ENCODE measurements at regions not wholly inside any gene's neighbourhood (a gene's known extent, or its start where the extent isn't known, plus 50 kb on each side); places are given as distances from the start of the nearest gene placed in this dataset.

DNA sequence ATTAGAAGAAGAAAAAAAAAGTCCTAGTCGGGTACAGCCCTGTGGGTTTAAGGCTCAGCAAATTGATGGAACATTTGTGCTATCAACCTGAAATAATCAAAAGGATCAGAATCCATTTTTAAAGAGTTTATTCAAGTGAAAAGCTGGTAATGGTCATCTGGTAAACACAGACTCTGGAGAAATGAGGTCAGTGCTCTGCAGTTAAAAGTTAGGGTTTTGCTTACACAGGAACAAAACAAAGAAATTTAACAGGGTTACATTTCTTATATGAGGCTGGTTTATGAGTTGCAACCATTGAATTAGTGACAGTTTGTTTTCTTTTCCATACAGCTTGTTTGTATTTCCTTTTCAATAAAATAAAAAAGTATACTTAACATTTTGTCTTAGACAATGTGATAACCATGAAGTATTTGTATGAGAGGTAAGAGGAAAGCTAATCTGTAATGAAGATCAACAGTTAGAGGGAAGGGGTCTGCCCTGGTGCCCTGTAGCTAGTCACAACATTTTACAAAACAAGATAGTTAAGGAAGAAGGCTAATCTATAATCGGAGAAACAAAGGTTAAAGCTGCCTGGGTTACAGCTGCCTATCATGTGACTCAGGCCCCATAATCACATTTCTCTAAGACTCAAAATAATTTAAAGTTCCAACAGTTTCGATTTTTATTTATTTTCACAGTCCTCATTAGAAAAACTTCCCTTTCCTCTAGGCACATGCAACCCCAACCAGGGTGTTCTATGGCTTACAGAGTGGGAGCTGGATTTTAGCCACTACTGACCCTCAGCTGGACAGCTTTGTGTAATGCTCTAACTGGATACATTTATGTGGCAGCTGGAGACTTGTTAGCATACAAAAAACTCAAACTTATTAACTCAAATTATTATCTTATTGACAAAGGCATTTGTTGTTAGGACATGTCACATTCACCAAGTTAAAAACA lies 98.1 kb upstream of the ACP3 start:
- TF ChIP-seq, protein P1, sequence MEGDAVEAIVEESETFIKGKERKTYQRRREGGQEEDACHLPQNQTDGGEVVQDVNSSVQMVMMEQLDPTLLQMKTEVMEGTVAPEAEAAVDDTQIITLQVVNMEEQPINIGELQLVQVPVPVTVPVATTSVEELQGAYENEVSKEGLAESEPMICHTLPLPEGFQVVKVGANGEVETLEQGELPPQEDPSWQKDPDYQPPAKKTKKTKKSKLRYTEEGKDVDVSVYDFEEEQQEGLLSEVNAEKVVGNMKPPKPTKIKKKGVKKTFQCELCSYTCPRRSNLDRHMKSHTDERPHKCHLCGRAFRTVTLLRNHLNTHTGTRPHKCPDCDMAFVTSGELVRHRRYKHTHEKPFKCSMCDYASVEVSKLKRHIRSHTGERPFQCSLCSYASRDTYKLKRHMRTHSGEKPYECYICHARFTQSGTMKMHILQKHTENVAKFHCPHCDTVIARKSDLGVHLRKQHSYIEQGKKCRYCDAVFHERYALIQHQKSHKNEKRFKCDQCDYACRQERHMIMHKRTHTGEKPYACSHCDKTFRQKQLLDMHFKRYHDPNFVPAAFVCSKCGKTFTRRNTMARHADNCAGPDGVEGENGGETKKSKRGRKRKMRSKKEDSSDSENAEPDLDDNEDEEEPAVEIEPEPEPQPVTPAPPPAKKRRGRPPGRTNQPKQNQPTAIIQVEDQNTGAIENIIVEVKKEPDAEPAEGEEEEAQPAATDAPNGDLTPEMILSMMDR (IDR thresholded peaks at IDR 0.05; ENCODE audit: insufficient read depth, low read length): no peak
- no peak overlapping the region for H3K4me3 ChIP-seq (ENCODE audit: low read depth, low read length)
- no peak for DNase-seq (ENCODE audit: low read depth)

DNA sequence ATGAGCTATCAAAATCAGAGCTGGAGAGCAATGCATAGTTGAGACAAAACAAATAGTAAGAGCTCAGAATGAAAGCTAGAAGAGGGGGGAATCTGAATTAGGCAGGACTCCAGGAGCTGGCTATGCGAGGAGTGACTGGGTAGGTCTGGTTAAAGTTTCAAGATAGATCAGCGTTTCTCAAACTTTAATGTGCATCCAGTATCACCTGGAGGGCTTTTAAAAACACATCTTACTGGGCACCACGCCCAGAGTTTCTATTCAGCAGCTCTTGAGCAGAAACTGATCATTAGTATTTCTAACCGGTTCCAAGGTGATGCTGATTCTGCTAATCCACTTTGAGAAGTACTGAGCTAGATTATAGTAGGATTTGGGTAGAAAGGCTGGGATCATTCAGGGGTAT lies 96.2 kb upstream of the ACP3 start:
- no peak for DNase-seq (ENCODE audit: low read depth)
- no peak overlapping the region for H3K4me3 ChIP-seq (ENCODE audit: low read depth, low read length)
- TF ChIP-seq, protein P1 (IDR thresholded peaks at IDR 0.05; ENCODE audit: insufficient read depth, low read length): no peak

DNA sequence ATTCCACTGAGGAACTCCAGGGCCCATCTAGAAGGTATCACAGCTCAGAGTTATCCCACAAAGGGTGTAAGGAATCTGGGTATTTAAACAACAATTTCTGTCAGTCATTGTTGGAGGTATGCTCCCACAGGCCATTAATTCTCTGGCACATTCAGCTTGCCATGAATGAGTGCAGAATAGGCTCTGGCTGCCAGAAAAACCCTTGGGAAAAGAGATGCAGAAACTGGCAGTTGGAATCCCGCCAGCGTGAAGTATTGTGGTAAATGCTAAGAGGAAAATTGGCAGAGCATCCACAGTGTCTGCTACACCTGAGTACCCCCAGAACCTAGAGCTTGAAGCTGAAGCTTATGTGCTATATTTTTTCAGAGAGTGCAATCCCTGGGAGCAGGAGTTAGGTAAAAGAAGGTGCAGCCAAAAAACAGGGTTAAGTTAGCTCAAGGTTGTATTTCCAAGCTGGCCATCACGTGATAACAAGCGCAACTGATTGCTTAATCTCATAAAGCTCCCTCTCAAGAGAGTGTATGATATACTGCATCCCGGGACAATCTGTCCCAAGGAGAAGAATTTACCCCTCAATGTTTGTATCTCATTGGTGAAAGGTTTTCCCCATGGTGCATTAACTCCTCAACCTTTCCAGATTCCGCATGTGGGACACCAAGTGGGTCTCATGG lies 94.2 kb upstream of the ACP3 start:
- no peak overlapping the region for H3K4me3 ChIP-seq (ENCODE audit: low read depth, low read length)
- TF ChIP-seq, protein P1 (IDR thresholded peaks at IDR 0.05; ENCODE audit: insufficient read depth, low read length): no peak
- DNase-seq (ENCODE audit: low read depth): no peak

DNA sequence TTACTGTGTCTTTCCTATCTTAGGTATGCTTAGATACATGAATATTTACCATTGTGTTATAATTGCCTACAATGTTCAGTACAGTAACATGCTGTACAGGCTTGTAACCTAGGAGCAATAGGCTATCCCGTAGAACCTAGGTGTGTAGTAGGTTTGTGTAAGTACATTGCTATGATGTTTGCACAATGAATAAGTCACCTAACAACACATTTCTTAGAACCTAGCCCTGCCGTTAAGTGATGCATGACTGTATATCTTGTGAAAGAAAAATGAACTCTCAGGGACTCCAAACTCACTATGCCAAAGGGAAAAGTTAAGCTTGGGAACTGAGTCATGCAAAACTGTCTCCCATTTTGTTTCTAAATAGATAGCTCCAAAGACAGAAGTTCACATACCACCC lies 91.5 kb upstream of the ACP3 start:
- TF ChIP-seq, protein P1 (IDR thresholded peaks at IDR 0.05; ENCODE audit: insufficient read depth, low read length): no peak
- DNase-seq (ENCODE audit: low read depth): no peak

DNA sequence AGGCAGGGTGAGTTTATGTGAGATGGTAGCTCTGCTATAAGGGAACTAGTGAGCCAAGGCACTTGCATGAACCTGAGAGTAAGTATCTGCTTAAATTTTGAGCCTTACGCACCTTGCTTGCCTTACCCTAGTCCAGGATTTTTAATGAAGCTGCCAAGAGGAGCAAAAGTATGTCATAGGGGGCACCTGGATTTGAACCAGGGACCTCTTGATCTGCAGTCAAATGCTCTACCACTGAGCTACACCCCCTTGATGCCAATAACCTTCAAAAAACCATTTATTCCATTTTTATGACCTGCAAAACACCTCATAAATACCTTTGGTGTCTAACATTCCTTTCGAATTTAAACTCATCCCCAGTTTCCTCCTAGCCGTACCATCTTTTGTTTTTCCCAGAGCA lies 88.3 kb upstream of the ACP3 start:
- peak; percentile 17 for DNase-seq (ENCODE audit: low read depth)
- TF ChIP-seq, protein P1 (IDR thresholded peaks at IDR 0.05; ENCODE audit: insufficient read depth, low read length): no peak
- H3K4me3 ChIP-seq (ENCODE audit: low read depth, low read length): no peak overlapping the region

More for the DNA sequence above, 91.5 kb upstream of the ACP3 start:
- H3K4me3 ChIP-seq (ENCODE audit: low read depth, low read length): no peak overlapping the region

DNA sequence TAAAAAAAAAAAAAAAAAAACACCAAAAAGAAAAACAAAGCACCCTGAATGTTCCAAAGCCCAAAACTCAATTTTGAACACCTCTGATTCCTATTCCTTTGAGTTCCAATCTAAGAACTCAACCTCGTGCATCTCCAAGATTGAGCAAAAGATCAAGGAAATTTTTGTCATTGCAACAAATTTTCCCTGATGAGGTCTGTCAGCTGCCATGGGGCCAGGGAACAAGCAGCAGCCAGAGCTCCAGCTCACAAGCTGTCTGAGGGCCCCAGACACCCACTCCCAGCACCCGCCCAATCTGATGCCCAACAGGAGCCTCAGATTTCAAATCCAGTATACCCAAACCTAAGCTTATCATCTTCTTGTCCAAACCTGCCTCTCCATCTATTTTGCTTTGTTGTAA lies 87.6 kb upstream of the ACP3 start:
- TF ChIP-seq, protein P1 (IDR thresholded peaks at IDR 0.05; ENCODE audit: insufficient read depth, low read length): no peak
- no peak overlapping the region for H3K4me3 ChIP-seq (ENCODE audit: low read depth, low read length)
- DNase-seq (ENCODE audit: low read depth): no peak

Data from fibroblast of the aortic adventitia (primary cell).